ENCODE measurements at regions not wholly inside any gene's neighbourhood (a gene's known extent, or its start where the extent isn't known, plus 50 kb on each side); places are given as distances from the start of the nearest gene placed in this dataset.

GRCh38 chr10:113470372-113471240 is 82.2 kb upstream of the HABP2 start:
- Histone ChIP-seq H3K36me3 (no peaks in the 10 kb centered on the region), H3K27ac (no peak overlapping the region), H3K27me3 (no peaks in the 10 kb centered on the region), H3K4me1 (peaks cover 10 to 20% of the 10 kb centered on the region in 2 donors), H3K4me3 (no peak overlapping the region), H3K9me3 (no peaks in the 10 kb centered on the region)
- intact Hi-C loops (cut with DNase I), result loop anchor here (10.0 kb wide), 1 partner anchor 1164 kb away; no protein-coding TSS in a partner anchor
- TF ChIP-seq, protein P1, sequence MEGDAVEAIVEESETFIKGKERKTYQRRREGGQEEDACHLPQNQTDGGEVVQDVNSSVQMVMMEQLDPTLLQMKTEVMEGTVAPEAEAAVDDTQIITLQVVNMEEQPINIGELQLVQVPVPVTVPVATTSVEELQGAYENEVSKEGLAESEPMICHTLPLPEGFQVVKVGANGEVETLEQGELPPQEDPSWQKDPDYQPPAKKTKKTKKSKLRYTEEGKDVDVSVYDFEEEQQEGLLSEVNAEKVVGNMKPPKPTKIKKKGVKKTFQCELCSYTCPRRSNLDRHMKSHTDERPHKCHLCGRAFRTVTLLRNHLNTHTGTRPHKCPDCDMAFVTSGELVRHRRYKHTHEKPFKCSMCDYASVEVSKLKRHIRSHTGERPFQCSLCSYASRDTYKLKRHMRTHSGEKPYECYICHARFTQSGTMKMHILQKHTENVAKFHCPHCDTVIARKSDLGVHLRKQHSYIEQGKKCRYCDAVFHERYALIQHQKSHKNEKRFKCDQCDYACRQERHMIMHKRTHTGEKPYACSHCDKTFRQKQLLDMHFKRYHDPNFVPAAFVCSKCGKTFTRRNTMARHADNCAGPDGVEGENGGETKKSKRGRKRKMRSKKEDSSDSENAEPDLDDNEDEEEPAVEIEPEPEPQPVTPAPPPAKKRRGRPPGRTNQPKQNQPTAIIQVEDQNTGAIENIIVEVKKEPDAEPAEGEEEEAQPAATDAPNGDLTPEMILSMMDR (IDR thresholded peaks at IDR 0.05), result no peak
- DNase-seq (ENCODE audit: low spot score in 2 of 2), result no peak

DNA sequence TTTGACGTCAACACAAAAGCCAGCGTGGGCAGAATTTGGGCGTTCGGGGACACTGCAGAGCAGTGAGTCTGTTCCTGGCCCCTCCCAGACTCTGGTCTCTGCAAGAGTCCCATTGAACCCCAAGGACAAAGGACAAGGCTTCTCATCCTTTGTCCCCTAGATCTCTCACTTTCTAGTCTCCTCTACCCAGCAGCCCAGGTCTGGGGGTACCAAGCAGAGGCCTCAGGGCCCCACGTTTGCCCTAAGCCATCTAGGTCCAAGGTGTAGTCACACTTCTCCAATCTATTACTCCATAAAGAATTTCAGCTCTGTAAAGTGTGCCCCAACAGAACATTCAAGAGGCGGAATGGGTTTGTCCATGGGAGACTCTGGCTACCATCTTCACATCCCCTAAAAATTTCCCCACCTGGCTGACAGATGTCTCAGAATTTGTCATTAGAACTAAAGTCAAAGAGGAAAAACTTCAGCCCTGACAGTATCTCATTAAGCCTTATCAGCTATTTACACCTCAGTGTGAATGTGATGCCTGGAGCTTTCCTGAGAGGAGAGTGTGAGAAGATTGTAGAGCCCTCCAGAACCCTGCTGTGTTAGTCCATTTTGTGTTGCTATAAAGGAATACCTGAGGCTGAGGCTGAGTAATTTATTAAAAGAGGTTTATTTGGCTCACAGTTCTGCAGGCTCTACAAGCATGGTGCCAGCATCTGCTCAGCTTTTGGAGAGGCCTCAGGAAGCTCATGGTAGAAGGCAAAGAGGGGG is 81.4 kb upstream of the HABP2 start:
- no peaks in the 10 kb centered on the region for H3K36me3 ChIP-seq
- H3K27me3 ChIP-seq, result no peaks in the 10 kb centered on the region
- no peak for DNase-seq (ENCODE audit: low spot score in 2 of 2)
- H3K9me3 ChIP-seq, result no peaks in the 10 kb centered on the region
- intact Hi-C loops (cut with DNase I), result loop anchor here (10.0 kb wide), 1 partner anchor 1163 kb away; no protein-coding TSS in a partner anchor
- no peak overlapping the region for H3K27ac ChIP-seq
- no peak overlapping the region for H3K4me3 ChIP-seq
- peaks cover 15 to 24% of the 10 kb centered on the region in 2 donors for H3K4me1 ChIP-seq
- TF ChIP-seq, protein P1 (IDR thresholded peaks at IDR 0.05), result no peak

GRCh38 chr10:113473011-113473410 is 79.8 kb upstream of the HABP2 start:
- H3K4me3 ChIP-seq, result no peak overlapping the region
- intact Hi-C loops (cut with DNase I), result loop anchor here (10.0 kb wide), 1 partner anchor 1162 kb away; no protein-coding TSS in a partner anchor
- H3K4me1 ChIP-seq, result peaks cover 23 to 39% of the 10 kb centered on the region in 2 donors
- no peaks in the 10 kb centered on the region for H3K27me3 ChIP-seq
- H3K27ac ChIP-seq, result peak overlapping the region; percentile 70 to 76
- TF ChIP-seq, protein P1 (IDR thresholded peaks at IDR 0.05), result no peak
- no peak for DNase-seq (ENCODE audit: low spot score in 2 of 2)
- H3K36me3 ChIP-seq, result no peaks in the 10 kb centered on the region
- no peaks in the 10 kb centered on the region for H3K9me3 ChIP-seq

DNA sequence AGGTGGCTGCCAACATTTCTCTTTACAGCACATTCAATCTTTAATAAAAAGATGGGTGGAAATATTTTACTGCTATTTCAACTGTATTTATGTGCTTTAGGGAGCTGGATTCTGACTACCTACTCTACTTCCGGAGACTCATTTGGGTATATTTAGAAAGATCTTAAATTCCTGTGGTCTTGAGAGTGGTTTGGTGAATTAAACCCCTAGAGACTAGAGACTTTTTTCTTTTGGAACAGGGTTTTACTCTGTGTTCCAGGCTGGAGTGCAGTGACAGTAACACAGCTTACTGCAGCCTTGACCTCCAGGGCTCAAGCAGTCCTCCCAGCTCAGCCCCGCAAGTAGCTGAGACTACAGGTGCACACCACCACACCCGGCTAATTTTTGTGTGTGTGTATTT is 79.0 kb upstream of the HABP2 start:
- TF ChIP-seq, protein P1 (IDR thresholded peaks at IDR 0.05), result no peak
- H3K36me3 ChIP-seq, result no peaks in the 10 kb centered on the region
- H3K4me1 ChIP-seq, result peaks cover 23 to 39% of the 10 kb centered on the region in 2 donors
- DNase-seq (ENCODE audit: low spot score in 2 of 2), result no peak
- peak overlapping the region; percentile 70 to 76 for H3K27ac ChIP-seq
- no peaks in the 10 kb centered on the region for H3K27me3 ChIP-seq
- H3K4me3 ChIP-seq, result no peak overlapping the region
- H3K9me3 ChIP-seq, result no peaks in the 10 kb centered on the region
- intact Hi-C loops (cut with DNase I), result loop anchor here (10.0 kb wide), 1 partner anchor 1161 kb away; no protein-coding TSS in a partner anchor

DNA sequence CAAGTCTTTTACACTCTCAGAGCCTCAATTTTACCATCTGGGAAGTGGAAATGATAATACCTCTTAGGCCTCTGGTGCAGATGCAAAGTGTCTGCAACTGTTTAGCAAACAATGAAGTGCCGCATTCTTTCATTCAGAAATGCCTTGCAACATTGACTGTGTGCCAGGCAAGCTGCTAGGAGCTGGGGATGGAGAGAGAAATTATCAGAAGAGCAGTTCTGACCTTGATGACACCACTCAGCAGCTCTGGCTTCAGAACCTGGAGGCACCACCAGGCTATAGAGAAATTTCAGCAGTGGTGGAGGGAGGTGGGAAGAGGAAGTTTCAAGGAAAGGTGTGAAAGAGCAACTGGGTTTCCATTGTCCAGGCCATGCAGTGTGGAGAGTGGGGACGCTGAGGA is 78.1 kb upstream of the HABP2 start:
- Histone ChIP-seq H3K27me3 (no peaks in the 10 kb centered on the region), H3K4me3 (no peak overlapping the region), H3K27ac (peak overlapping the region; percentile 70 to 76), H3K9me3 (peaks cover 5 to 8% of the 10 kb centered on the region in 2 donors), H3K36me3 (no peaks in the 10 kb centered on the region), H3K4me1 (peaks cover 23 to 39% of the 10 kb centered on the region in 2 donors)
- TF ChIP-seq, protein P1 (IDR thresholded peaks at IDR 0.05), result no peak
- DNase-seq (ENCODE audit: low spot score in 2 of 2), result no peak
- intact Hi-C loops (cut with DNase I), result loop anchor here (1.0 to 10.0 kb wide), 3 partner anchors 18 to 1160 kb away; no protein-coding TSS in a partner anchor
